CD14-positive monocyte (primary cell): ENCODE measurements at regions not wholly inside any gene's neighbourhood (a gene's known extent, or its start where the extent isn't known, plus 50 kb on each side); places are given as distances from the start of the nearest gene placed in this dataset.
"Not testable (repeated sequence)": the region's sequence is repeated elsewhere in the genome, so short reads cannot be mapped to it uniquely, and the experiment has no call there.

Experiments used
- DNase-seq, 3 donors: peaks; one replicate each; pipeline ENCODE4 v3.0.0-alpha.2; 2011 to 2022
- H2AFZ ChIP-seq: 2 replicates; pipeline ENCODE4 v1.6.0; 2012; ENCODE audit warnings: mild to moderate bottlenecking, low read depth, low read length, inconsistent platforms; ENCODE audit not compliant: insufficient read depth, poor library complexity, severe bottlenecking
- H3K27ac ChIP-seq, 2 donors: 1 replicate in 1 of 2; 2 replicates in 1 of 2; pipeline ENCODE4 v1.5.1; 2012 to 2013; ENCODE audit warnings: low read length in 2 of 2, control low read depth in 1 of 2, inconsistent platforms in 1 of 2, low read depth in 1 of 2, mild to moderate bottlenecking in 1 of 2
- H3K27me3 ChIP-seq, 2 donors: one replicate each; pipeline versions ENCODE4 v1.6.0 to v1.6.1; 2011 to 2013; ENCODE audit warnings: low read length in 2 of 2; ENCODE audit not compliant: control insufficient read depth in 2 of 2, insufficient read depth in 2 of 2
- H3K36me3 ChIP-seq, 2 donors: replicated peaks in 1 of 2; 1 replicate in 1 of 2; 2 replicates in 1 of 2; pipeline versions ENCODE4 v1.5.1 to v1.6.1; 2012 to 2013; ENCODE audit warnings: low read length in 2 of 2, control low read depth in 1 of 2, inconsistent platforms in 1 of 2, mild to moderate bottlenecking in 1 of 2; ENCODE audit not compliant: insufficient read depth in 2 of 2, control insufficient read depth in 1 of 2
- H3K4me1 ChIP-seq, 2 donors: 1 replicate in 1 of 2; 2 replicates in 1 of 2; pipeline versions ENCODE4 v1.5.1 to v1.6.1; 2012 to 2013; ENCODE audit warnings: low read length in 2 of 2, control low read depth in 1 of 2, inconsistent platforms in 1 of 2, mild to moderate bottlenecking in 1 of 2, moderate library complexity in 1 of 2; ENCODE audit not compliant: insufficient read depth in 2 of 2, control insufficient read depth in 1 of 2
- H3K4me2 ChIP-seq: replicated peaks from 2 replicates; pipeline ENCODE3; 2012; ENCODE audit warnings: low read length, moderate library complexity, mild to moderate bottlenecking; ENCODE audit not compliant: poor library complexity, severe bottlenecking; ENCODE audit errors: extremely low read depth
- H3K4me3 ChIP-seq, 3 experiments: fragments of 200-600 bp in 1 of 3; sonication (generic) in 1 of 3; replicated peaks in 1 of 3; 1 replicate in 2 of 3; 2 replicates in 1 of 3; pipeline ENCODE4 v1.5.1; 2011 to 2013; ENCODE audit warnings: low read length in 3 of 3, mild to moderate bottlenecking in 3 of 3, control low read depth in 2 of 3, low read depth in 2 of 3, inconsistent platforms in 1 of 3, moderate library complexity in 1 of 3
- H3K79me2 ChIP-seq: 2 replicates; pipeline ENCODE4 v1.6.0; 2012; ENCODE audit warnings: mild to moderate bottlenecking, control low read depth, inconsistent platforms, low read length, moderate library complexity; ENCODE audit not compliant: insufficient read depth
- H3K9ac ChIP-seq: 2 replicates; pipeline ENCODE4 v1.6.0; 2017; ENCODE audit warnings: low read length, mild to moderate bottlenecking; ENCODE audit not compliant: insufficient read depth, poor library complexity, severe bottlenecking
- H3K9me3 ChIP-seq, 2 donors: replicated peaks in 1 of 2; 1 replicate in 1 of 2; 2 replicates in 1 of 2; pipeline versions ENCODE4 v1.5.1 to v1.6.1; 2012 to 2013; ENCODE audit warnings: low read length in 2 of 2, control low read depth in 1 of 2; ENCODE audit not compliant: control insufficient read depth in 1 of 2, insufficient read depth in 1 of 2
- H4K20me1 ChIP-seq: 2 replicates; pipeline ENCODE4 v1.6.0; 2012; ENCODE audit warnings: mild to moderate bottlenecking, low read length, control low read depth, moderate library complexity; ENCODE audit not compliant: insufficient read depth
- H3K27ac Mint-ChIP-seq, 7 donors: one replicate each; pipeline ENCODE4 v1.8.0; 2020; ENCODE audit warnings: mild to moderate bottlenecking in 7 of 7, mixed read lengths in 7 of 7, moderate library complexity in 6 of 7, inconsistent platforms in 2 of 7
- H3K27me3 Mint-ChIP-seq, 3 donors: one replicate each; pipeline ENCODE4 v1.8.0; 2021 to 2022; ENCODE audit warnings: low read depth in 3 of 3, mild to moderate bottlenecking in 3 of 3, mixed read lengths in 3 of 3, moderate library complexity in 3 of 3, inconsistent platforms in 1 of 3
- H3K36me3 Mint-ChIP-seq, 2 donors: one replicate each; pipeline ENCODE4 v1.8.0; 2020; ENCODE audit warnings: mixed read lengths in 2 of 2, inconsistent platforms in 1 of 2, mild to moderate bottlenecking in 1 of 2
- H3K4me1 Mint-ChIP-seq: one replicate; pipeline ENCODE4 v1.8.0; 2020; ENCODE audit warnings: mild to moderate bottlenecking, mixed read lengths
- H3K4me3 Mint-ChIP-seq, 2 donors: one replicate each; pipeline ENCODE4 v1.8.0; 2020; ENCODE audit warnings: mild to moderate bottlenecking in 2 of 2, mixed read lengths in 2 of 2, moderate library complexity in 1 of 2
- H3K9me3 Mint-ChIP-seq, 7 donors: one replicate each; pipeline ENCODE4 v1.8.0; 2020 to 2022; ENCODE audit warnings: mixed read lengths in 7 of 7, mild to moderate bottlenecking in 6 of 7, moderate library complexity in 6 of 7, inconsistent platforms in 2 of 7
- WGBS: methylation state at CpG from one replicate; pipeline ENCODE4 v1.1.5; 2013; ENCODE audit warnings: missing lambda C conversion rate; ENCODE audit not compliant: insufficient coverage; 5-methylcytosine and 5-hydroxymethylcytosine counted together
- intact Hi-C, 2 donors: fragments of 100-400 bp; cut with micrococcal nuclease; formaldehyde crosslinking; loops; one replicate each; pipeline versions ENCODE4 v1.15.0 to v1.15.1; 2023
- TF ChIP-seq, protein P1 (sequence below): fragments of 200-600 bp; IDR thresholded peaks from one replicate; pipeline ENCODE4 v1.8.0; 2022; ENCODE audit warnings: antibody characterized with exemption, mild to moderate bottlenecking

- TF ChIP-seq, protein P1, sequence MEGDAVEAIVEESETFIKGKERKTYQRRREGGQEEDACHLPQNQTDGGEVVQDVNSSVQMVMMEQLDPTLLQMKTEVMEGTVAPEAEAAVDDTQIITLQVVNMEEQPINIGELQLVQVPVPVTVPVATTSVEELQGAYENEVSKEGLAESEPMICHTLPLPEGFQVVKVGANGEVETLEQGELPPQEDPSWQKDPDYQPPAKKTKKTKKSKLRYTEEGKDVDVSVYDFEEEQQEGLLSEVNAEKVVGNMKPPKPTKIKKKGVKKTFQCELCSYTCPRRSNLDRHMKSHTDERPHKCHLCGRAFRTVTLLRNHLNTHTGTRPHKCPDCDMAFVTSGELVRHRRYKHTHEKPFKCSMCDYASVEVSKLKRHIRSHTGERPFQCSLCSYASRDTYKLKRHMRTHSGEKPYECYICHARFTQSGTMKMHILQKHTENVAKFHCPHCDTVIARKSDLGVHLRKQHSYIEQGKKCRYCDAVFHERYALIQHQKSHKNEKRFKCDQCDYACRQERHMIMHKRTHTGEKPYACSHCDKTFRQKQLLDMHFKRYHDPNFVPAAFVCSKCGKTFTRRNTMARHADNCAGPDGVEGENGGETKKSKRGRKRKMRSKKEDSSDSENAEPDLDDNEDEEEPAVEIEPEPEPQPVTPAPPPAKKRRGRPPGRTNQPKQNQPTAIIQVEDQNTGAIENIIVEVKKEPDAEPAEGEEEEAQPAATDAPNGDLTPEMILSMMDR = no peak
- H3K27ac Mint-ChIP-seq = no peak overlapping the region
- Histone ChIP-seq H3K9ac (no peak overlapping the region), H3K27me3 (no peaks in the 10 kb centered on the region), H3K4me1 (no peaks in the 10 kb centered on the region), H3K36me3 (no peaks in the 10 kb centered on the region), H3K9me3 (no peaks in the 10 kb centered on the region), H3K4me2 (no peak overlapping the region), H3K27ac (no peak overlapping the region), H3K79me2 (no peaks in the 10 kb centered on the region), H3K4me3 (no peak overlapping the region), H4K20me1 (no peaks in the 10 kb centered on the region), H2AFZ (no peak overlapping the region)
- H3K9me3 Mint-ChIP-seq = peaks cover 0 to 4% (median under 1%) of the 10 kb centered on the region in 7 donors
- H3K4me1 Mint-ChIP-seq = no peaks in the 10 kb centered on the region
- no peak for DNase-seq
- H3K4me3 Mint-ChIP-seq = no peak overlapping the region
- intact Hi-C loops = no loop called here
- H3K36me3 Mint-ChIP-seq = no peaks in the 10 kb centered on the region
- H3K27me3 Mint-ChIP-seq = no peaks in the 10 kb centered on the region
Measured at GRCh38 chr4:160724063-160724462, 1439.7 kb downstream of the FSTL5 start.

DNA sequence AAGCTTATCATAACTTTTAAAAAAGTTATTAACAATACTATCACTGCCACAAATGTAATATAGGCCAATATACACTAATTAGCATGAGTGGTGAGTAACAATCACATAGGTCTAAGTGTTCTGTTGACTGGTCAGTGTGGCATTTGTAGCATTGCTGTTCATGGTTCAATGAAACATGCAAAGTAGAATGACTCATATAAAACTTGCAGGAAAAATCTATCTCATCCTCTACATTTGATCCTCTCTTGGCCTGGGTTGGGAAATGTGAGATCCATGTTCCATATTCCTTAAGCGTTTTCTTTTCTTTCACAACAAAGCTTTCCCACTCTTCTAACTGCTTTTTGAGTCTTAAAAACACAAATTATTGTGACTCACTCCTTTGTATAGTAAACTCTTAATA, 1418.7 kb downstream of the FSTL5 start:
- H3K27ac Mint-ChIP-seq = no peak overlapping the region
- Histone ChIP-seq H3K79me2 (no peaks in the 10 kb centered on the region), H4K20me1 (no peaks in the 10 kb centered on the region), H3K4me3 (no peak overlapping the region), H3K36me3 (no peaks in the 10 kb centered on the region), H3K4me2 (no peak overlapping the region), H3K4me1 (no peaks in the 10 kb centered on the region), H3K27ac (no peak overlapping the region), H3K9me3 (peaks cover 11% of the 10 kb centered on the region in 2 donors), H3K9ac (no peak overlapping the region), H3K27me3 (no peaks in the 10 kb centered on the region), H2AFZ (no peak overlapping the region)
- H3K9me3 Mint-ChIP-seq = peaks cover 0 to 9% (median 2%) of the 10 kb centered on the region in 7 donors
- no peaks in the 10 kb centered on the region for H3K27me3 Mint-ChIP-seq
- H3K36me3 Mint-ChIP-seq = no peaks in the 10 kb centered on the region
- WGBS = no CpG with 5 or more reads among the region's 1 CpG
- H3K4me3 Mint-ChIP-seq = no peak overlapping the region
- intact Hi-C loops = no loop called here
- DNase-seq = no peak
- no peaks in the 10 kb centered on the region for H3K4me1 Mint-ChIP-seq
- TF ChIP-seq, protein P1 = no peak

GRCh38 chr4:160746585-160746984, 1417.2 kb downstream of the FSTL5 start:
- H3K36me3 ChIP-seq, H3K27me3 ChIP-seq, H3K27me3 Mint-ChIP-seq, H3K4me1 ChIP-seq, H2AFZ ChIP-seq, H3K4me3 Mint-ChIP-seq, H3K79me2 ChIP-seq, H3K27ac Mint-ChIP-seq, DNase-seq, H3K4me2 ChIP-seq, H3K9me3 Mint-ChIP-seq, H4K20me1 ChIP-seq, H3K4me3 ChIP-seq, H3K36me3 Mint-ChIP-seq, H3K9ac ChIP-seq, H3K4me1 Mint-ChIP-seq, H3K27ac ChIP-seq, intact Hi-C loops: not testable (repeated sequence)
- H3K9me3 ChIP-seq = peaks cover 10 to 11% of the 10 kb centered on the region in 2 donors
- 79% methylated on average over 2 of the region's 8 CpGs for WGBS
